MM.1S (cell line): ENCODE measurements at regions not wholly inside any gene's neighbourhood (a gene's known extent, or its start where the extent isn't known, plus 50 kb on each side); places are given as distances from the start of the nearest gene placed in this dataset.

Experiments used
- EZH2phosphoT487 ChIP-seq: fragments of 300-600 bp; sonication (generic); IDR thresholded peaks from 2 replicates; pipeline ENCODE4 v1.6.1; 2018; ENCODE audit warnings: antibody characterized with exemption, low read length
- TF ChIP-seq, protein P1 (sequence below): fragments of 300-600 bp; sonication (generic); IDR thresholded peaks from 2 replicates; pipeline ENCODE4 v1.5.1; 2016; ENCODE audit warnings: antibody characterized with exemption, low read length, mixed read lengths

DNA sequence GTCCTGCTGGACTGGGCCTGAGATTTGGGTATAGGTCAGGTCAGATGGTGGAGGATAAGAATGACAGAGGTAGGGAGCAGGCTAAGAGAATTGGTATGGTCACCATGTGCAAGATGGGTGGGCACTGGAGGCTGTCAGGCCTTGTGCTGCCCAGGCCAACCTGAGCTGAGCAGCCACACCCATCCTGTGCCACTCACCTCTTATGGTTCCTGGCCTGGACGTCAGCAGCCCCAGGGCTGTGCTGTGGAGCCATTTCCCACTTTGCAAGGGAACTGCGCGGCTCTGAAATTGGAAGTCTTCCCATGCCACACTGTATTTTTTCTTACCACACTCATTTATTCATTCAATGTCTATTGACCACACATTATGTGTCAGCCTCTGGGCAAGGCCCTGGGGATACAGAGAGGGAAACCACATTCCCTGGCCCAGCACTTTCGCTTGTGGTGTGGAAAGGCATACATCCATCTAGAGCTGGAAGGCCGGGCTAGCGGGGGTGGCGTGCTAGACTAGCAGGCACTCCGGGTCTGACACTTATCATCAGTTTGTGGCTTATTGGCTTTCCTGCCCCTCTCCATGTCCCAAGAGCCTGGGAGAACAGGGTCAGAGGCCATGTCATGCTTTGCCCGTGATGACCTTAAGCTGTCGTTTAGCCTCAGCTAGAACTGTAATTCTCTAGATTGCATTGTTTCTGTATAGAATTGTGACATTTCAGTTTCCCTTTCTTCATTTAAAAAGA, 51.1 kb upstream of the POLG start:
- TF ChIP-seq, protein P1, sequence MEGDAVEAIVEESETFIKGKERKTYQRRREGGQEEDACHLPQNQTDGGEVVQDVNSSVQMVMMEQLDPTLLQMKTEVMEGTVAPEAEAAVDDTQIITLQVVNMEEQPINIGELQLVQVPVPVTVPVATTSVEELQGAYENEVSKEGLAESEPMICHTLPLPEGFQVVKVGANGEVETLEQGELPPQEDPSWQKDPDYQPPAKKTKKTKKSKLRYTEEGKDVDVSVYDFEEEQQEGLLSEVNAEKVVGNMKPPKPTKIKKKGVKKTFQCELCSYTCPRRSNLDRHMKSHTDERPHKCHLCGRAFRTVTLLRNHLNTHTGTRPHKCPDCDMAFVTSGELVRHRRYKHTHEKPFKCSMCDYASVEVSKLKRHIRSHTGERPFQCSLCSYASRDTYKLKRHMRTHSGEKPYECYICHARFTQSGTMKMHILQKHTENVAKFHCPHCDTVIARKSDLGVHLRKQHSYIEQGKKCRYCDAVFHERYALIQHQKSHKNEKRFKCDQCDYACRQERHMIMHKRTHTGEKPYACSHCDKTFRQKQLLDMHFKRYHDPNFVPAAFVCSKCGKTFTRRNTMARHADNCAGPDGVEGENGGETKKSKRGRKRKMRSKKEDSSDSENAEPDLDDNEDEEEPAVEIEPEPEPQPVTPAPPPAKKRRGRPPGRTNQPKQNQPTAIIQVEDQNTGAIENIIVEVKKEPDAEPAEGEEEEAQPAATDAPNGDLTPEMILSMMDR, result no peak
- TF ChIP-seq EZH2phosphoT487, result no peak
